HCT116 (cell line): ENCODE measurements at regions not wholly inside any gene's neighbourhood (a gene's known extent, or its start where the extent isn't known, plus 50 kb on each side); places are given as distances from the start of the nearest gene placed in this dataset.

Source experiments
- ATAC-seq: fragments of 200-7000 bp; cut with Tn5 transposase; 2 replicates; pipeline ENCODE4 v1.9.1; 2020; ENCODE audit warnings: mild to moderate bottlenecking, moderate library complexity
- BruUV-seq: library from RNA; stranded (reverse); fragments of 400-500 nt; replicated peaks from 2 replicates; lab custom pipeline; 2021; lab: Mats Ljungman, UMichigan
- CTCF ChIA-PET: fragments of 300-600 bp; sonication (Branson Sonifier 250); formaldehyde crosslinking; loops from one replicate; lab custom pipeline; 2021; ENCODE audit warnings: antibody characterized with exemption; lab: Charles Lee
- POLR2A ChIA-PET: fragments of 300-600, 350-600 bp; sonication (Branson Sonifier 250); formaldehyde crosslinking; loops from one replicate; lab custom pipeline; 2021; ENCODE audit warnings: antibody characterized with exemption; lab: Charles Lee
- RAD21 ChIA-PET, 2 experiments: fragments of 300-600 bp; sonication (Branson Sonifier 250); formaldehyde crosslinking; loops; one replicate each; lab custom pipeline; 2023; ENCODE audit warnings: low total read pairs in 2 of 2; ENCODE audit not compliant: uncharacterized antibody in 2 of 2, unreplicated experiment in 2 of 2, low non-redundant PET in 1 of 2; lab: Charles Lee
- DNase-seq: peaks from one replicate; pipeline ENCODE4 v3.0.0-alpha.2; 2010; ENCODE audit warnings: low read depth, low spot score
- H2AFZ ChIP-seq: fragments of 200-600 bp; shearing (Covaris generic), sonication (generic); 2 replicates; pipeline ENCODE4 v1.6.1; 2017; ENCODE audit warnings: low read depth, mixed run types, mixed read lengths, antibody characterized with exemption, low read length; ENCODE audit not compliant: poor library complexity, severe bottlenecking
- H3K27ac ChIP-seq: 2 replicates; pipeline ENCODE4 v1.5.1; 2012; ENCODE audit warnings: low read depth, low read length
- H3K27me3 ChIP-seq: fragments of 200-600 bp; sonication (generic); 2 replicates; pipeline ENCODE4 v1.6.1; 2016; ENCODE audit warnings: mixed run types, low read length, mixed read lengths; ENCODE audit not compliant: insufficient read depth
- H3K36me3 ChIP-seq, 2 experiments: fragments of 200-500 bp in 1 of 2; fragments of 200-600 bp in 1 of 2; sonication (Bioruptor generic) in 1 of 2; sonication (generic) in 1 of 2; 2 replicates each; pipeline versions ENCODE4 v1.5.1 to v1.6.1; 2014 to 2016; ENCODE audit warnings: low read length in 2 of 2, inconsistent platforms in 1 of 2, mixed read lengths in 1 of 2, mixed run types in 1 of 2; ENCODE audit not compliant: insufficient read depth in 2 of 2, control insufficient read depth in 1 of 2
- H3K4me1 ChIP-seq, 2 experiments: fragments of 200-600 bp in 1 of 2; sonication (generic) in 1 of 2; 2 replicates each; pipeline versions ENCODE4 v1.5.1 to v1.6.1; 2012 to 2017; ENCODE audit warnings: low read length in 2 of 2, inconsistent platforms in 1 of 2, mild to moderate bottlenecking in 1 of 2, mixed read lengths in 1 of 2, mixed run types in 1 of 2, moderate library complexity in 1 of 2; ENCODE audit not compliant: insufficient read depth in 2 of 2, control insufficient read depth in 1 of 2
- H3K4me2 ChIP-seq: fragments of 200-600 bp; sonication (generic); 2 replicates; pipeline ENCODE4 v1.6.1; 2017; ENCODE audit warnings: mixed run types, low read length, mixed read lengths
- H3K4me3 ChIP-seq, 2 experiments: fragments of 200-600 bp in 1 of 2; sonication (generic) in 1 of 2; replicated peaks in 1 of 2; 2 replicates each; pipeline ENCODE4 v1.5.1; 2011 to 2016; ENCODE audit warnings: low read length in 2 of 2, control low read depth in 1 of 2, low read depth in 1 of 2, mild to moderate bottlenecking in 1 of 2, mixed read lengths in 1 of 2, mixed run types in 1 of 2
- H3K79me2 ChIP-seq: fragments of 200-600 bp; sonication (generic); 2 replicates; pipeline ENCODE4 v1.6.1; 2017; ENCODE audit warnings: mild to moderate bottlenecking, mixed run types, low read length, moderate library complexity, mixed read lengths; ENCODE audit not compliant: insufficient read depth
- H3K9ac ChIP-seq: fragments of 200-600 bp; sonication (generic); 2 replicates; pipeline ENCODE4 v1.6.1; 2016; ENCODE audit warnings: low read length, mixed read lengths
- H3K9me2 ChIP-seq: fragments of 200-600 bp; sonication (generic), shearing (Covaris generic); 2 replicates; pipeline ENCODE4 v1.6.1; 2017; ENCODE audit warnings: mixed run types, mild to moderate bottlenecking, moderate library complexity; ENCODE audit not compliant: insufficient read depth
- H3K9me3 ChIP-seq, 2 experiments: fragments of 200-500 bp in 1 of 2; fragments of 200-600 bp in 1 of 2; sonication (Bioruptor generic) in 1 of 2; sonication (generic) in 1 of 2; 2 replicates each; pipeline ENCODE4 v1.6.1; 2014 to 2017; ENCODE audit warnings: low read length in 2 of 2, mixed read lengths in 2 of 2, inconsistent platforms in 1 of 2, low read depth in 1 of 2, mild to moderate bottlenecking in 1 of 2, mixed run types in 1 of 2, moderate library complexity in 1 of 2; ENCODE audit not compliant: control insufficient read depth in 1 of 2, insufficient read depth in 1 of 2
- H4K20me1 ChIP-seq: fragments of 200-600 bp; sonication (generic), shearing (Covaris generic); 2 replicates; pipeline ENCODE4 v1.6.1; 2017; ENCODE audit warnings: mixed run types, mild to moderate bottlenecking, moderate library complexity; ENCODE audit not compliant: insufficient read depth
- CBX3 ChIP-seq: IDR thresholded peaks from 2 replicates; pipeline ENCODE4 v1.6.1; 2012; ENCODE audit warnings: low read depth
- CEBPB ChIP-seq: IDR thresholded peaks from 2 replicates; pipeline ENCODE4 v1.6.1; 2012; ENCODE audit warnings: low read depth
- EGR1 ChIP-seq: IDR thresholded peaks from 2 replicates; pipeline ENCODE4 v1.6.1; 2012; ENCODE audit warnings: low read depth
- EZH2phosphoT487 ChIP-seq: fragments of 200-600 bp; IDR thresholded peaks from 2 replicates; pipeline ENCODE4 v1.6.1; 2018; ENCODE audit warnings: antibody characterized with exemption, borderline replicate concordance
- FOSL1 ChIP-seq: IDR thresholded peaks from 2 replicates; pipeline ENCODE4 v1.6.1; 2012; ENCODE audit warnings: low read depth
- POLR2AphosphoS5 ChIP-seq: IDR thresholded peaks from 2 replicates; pipeline ENCODE4 v1.6.1; 2011; ENCODE audit warnings: mild to moderate bottlenecking, low read depth, low read length, moderate library complexity
- RAD21 ChIP-seq: IDR thresholded peaks from 2 replicates; pipeline ENCODE4 v1.6.1; 2012; ENCODE audit warnings: low read depth, mild to moderate bottlenecking
- SP1 ChIP-seq: IDR thresholded peaks from 2 replicates; pipeline ENCODE4 v1.6.1; 2012; ENCODE audit warnings: low read depth
- SRF ChIP-seq: IDR thresholded peaks from 2 replicates; pipeline ENCODE4 v1.6.1; 2012; ENCODE audit warnings: low read depth
- TCF7L2 ChIP-seq: IDR thresholded peaks from 2 replicates; pipeline ENCODE4 v1.7.0; 2011; ENCODE audit warnings: borderline replicate concordance, inconsistent platforms; ENCODE audit not compliant: insufficient read depth, insufficient read length; ENCODE audit errors: extremely low read depth
- YY1 ChIP-seq: IDR thresholded peaks from 2 replicates; pipeline ENCODE4 v1.6.1; 2011; ENCODE audit warnings: low read length, low read depth, moderate library complexity, mild to moderate bottlenecking; ENCODE audit not compliant: insufficient replicate concordance; ENCODE audit errors: extremely low read depth
- ZFX ChIP-seq: fragments of 450-650 bp; IDR thresholded peaks from 2 replicates; pipeline ENCODE4 v1.6.1; 2017
- ZNF274 ChIP-seq: fragments of 200-500 bp; sonication (Bioruptor generic); IDR thresholded peaks from 2 replicates; pipeline ENCODE4 v1.6.1; 2014; ENCODE audit warnings: mild to moderate bottlenecking, low read depth, low read length, inconsistent platforms
- intact Hi-C: fragments of 100-400 bp; cut with micrococcal nuclease; formaldehyde crosslinking; loops from 2 replicates; pipeline ENCODE4 v1.10.0; 2022
- TF ChIP-seq, protein P1 (sequence below): IDR thresholded peaks from 2 replicates; pipeline ENCODE4 v1.6.1; 2012
- TF ChIP-seq, protein P2 (sequence below): IDR thresholded peaks from 2 replicates; pipeline ENCODE4 v1.6.1; 2012
- TF ChIP-seq, protein P3 (sequence below): IDR thresholded peaks from 2 replicates; pipeline ENCODE4 v1.6.1; 2011; ENCODE audit warnings: mild to moderate bottlenecking, low read length, moderate library complexity; ENCODE audit not compliant: insufficient replicate concordance; ENCODE audit errors: extremely low read depth

DNA sequence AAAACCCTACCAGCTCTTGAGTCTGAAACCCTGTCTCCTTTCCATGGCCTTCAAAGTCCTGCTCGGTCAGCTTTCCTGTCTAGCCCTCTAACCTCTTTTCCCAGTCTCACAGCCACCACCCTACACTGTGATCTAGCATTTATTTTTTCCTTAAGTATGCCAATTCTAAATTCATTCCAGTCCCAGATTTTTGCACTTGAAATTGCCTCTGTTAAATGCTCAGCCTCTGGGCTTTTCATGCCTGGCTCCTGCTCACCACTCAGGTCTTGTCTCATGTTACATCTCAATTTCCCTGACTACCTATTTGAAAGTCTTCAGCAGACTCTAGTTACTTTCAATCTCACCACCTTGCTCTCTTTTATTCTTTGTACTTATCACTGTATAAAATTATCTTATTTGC is 176.2 kb downstream of the ADGRL4 start:
- DNase-seq (no peak), ATAC-seq (no peak)
- ChIA-PET RAD21 (no interaction called here), POLR2A (no interaction called here), CTCF (no interaction called here)
- Histone ChIP-seq H3K36me3 (no peaks in the 10 kb centered on the region), H3K9me3 (no peaks in the 10 kb centered on the region), H4K20me1 (no peaks in the 10 kb centered on the region), H3K27ac (no peak overlapping the region), H2AFZ (no peak overlapping the region), H3K4me2 (no peak overlapping the region), H3K9ac (no peak overlapping the region), H3K9me2 (no peaks in the 10 kb centered on the region), H3K4me3 (no peak overlapping the region), H3K79me2 (no peaks in the 10 kb centered on the region), H3K27me3 (no peaks in the 10 kb centered on the region), H3K4me1 (peaks cover 2 to 22% of the 10 kb centered on the region in 2 experiments; a peak in 3 of 4 replicates)
- TF ChIP-seq SP1 (no peak), EZH2phosphoT487 (no peak), FOSL1 (no peak), ZNF274 (no peak), POLR2AphosphoS5 (no peak), TCF7L2 (no peak), CBX3 (no peak)
- intact Hi-C loops: loop anchor here (10.0 kb wide), 1 partner anchor 654 kb away; no protein-coding TSS in a partner anchor
- no TSS peak for BruUV-seq

- ATAC-seq (peak; percentile 85), DNase-seq (peak; percentile 53)
- Histone ChIP-seq H3K27ac (no peak overlapping the region), H3K9me2 (no peaks in the 10 kb centered on the region), H3K4me3 (no peak overlapping the region), H3K9ac (no peak overlapping the region), H3K4me2 (peak overlapping the region; percentile 34), H4K20me1 (no peaks in the 10 kb centered on the region), H3K36me3 (no peaks in the 10 kb centered on the region), H2AFZ (no peak overlapping the region), H3K4me1 (peaks cover 2 to 22% of the 10 kb centered on the region in 2 experiments; a peak in 3 of 4 replicates), H3K9me3 (no peaks in the 10 kb centered on the region), H3K79me2 (no peaks in the 10 kb centered on the region), H3K27me3 (no peaks in the 10 kb centered on the region)
- ChIA-PET CTCF (no interaction called here), POLR2A (no interaction called here), RAD21 (no interaction called here)
- no TSS peak for BruUV-seq
- intact Hi-C loops: loop anchor here (10.0 kb wide), 1 partner anchor 653 kb away; no protein-coding TSS in a partner anchor
- TF ChIP-seq, protein P1, sequence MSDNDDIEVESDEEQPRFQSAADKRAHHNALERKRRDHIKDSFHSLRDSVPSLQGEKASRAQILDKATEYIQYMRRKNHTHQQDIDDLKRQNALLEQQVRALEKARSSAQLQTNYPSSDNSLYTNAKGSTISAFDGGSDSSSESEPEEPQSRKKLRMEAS: peak; percentile 50; the same call in 1 of the 2 replicates
- TF ChIP-seq, protein P2, sequence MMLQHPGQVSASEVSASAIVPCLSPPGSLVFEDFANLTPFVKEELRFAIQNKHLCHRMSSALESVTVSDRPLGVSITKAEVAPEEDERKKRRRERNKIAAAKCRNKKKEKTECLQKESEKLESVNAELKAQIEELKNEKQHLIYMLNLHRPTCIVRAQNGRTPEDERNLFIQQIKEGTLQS: no peak
- peak; percentile 21; the same call in 1 of the 2 replicates for TF ChIP-seq POLR2AphosphoS5
- TF ChIP-seq ZFX: no peak
- TF ChIP-seq EGR1: no peak
- no peak for TF ChIP-seq SRF
- peak; percentile 80 for TF ChIP-seq FOSL1
- TF ChIP-seq CEBPB: no peak
- TF ChIP-seq RAD21: no peak
- no peak for TF ChIP-seq YY1
- TF ChIP-seq, protein P3, sequence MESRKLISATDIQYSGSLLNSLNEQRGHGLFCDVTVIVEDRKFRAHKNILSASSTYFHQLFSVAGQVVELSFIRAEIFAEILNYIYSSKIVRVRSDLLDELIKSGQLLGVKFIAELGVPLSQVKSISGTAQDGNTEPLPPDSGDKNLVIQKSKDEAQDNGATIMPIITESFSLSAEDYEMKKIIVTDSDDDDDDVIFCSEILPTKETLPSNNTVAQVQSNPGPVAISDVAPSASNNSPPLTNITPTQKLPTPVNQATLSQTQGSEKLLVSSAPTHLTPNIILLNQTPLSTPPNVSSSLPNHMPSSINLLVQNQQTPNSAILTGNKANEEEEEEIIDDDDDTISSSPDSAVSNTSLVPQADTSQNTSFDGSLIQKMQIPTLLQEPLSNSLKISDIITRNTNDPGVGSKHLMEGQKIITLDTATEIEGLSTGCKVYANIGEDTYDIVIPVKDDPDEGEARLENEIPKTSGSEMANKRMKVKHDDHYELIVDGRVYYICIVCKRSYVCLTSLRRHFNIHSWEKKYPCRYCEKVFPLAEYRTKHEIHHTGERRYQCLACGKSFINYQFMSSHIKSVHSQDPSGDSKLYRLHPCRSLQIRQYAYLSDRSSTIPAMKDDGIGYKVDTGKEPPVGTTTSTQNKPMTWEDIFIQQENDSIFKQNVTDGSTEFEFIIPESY: no peak
- TF ChIP-seq SP1: peak; percentile 77
Measured at GRCh38 chr1:78831731-78832360, 174.7 kb downstream of the ADGRL4 start.
